Coronary artery (tissue), 2 donors: ENCODE measurements at regions not wholly inside any gene's neighbourhood (a gene's known extent, or its start where the extent isn't known, plus 50 kb on each side); places are given as distances from the start of the nearest gene placed in this dataset.
"Not testable (repeated sequence)": the region's sequence is repeated elsewhere in the genome, so short reads cannot be mapped to it uniquely, and the experiment has no call there.

Experiments
- DNase-seq: peaks from one replicate; pipeline ENCODE4 v3.0.0-alpha.2; 2017; ENCODE audit warnings: low spot score
- H3K27ac ChIP-seq, 2 donors: fragments of 200-600 bp; sonication (generic); one replicate each; pipeline ENCODE4 v1.5.1; 2016 to 2019
- H3K4me3 ChIP-seq: fragments of 200-600 bp; sonication (generic); 2 replicates; pipeline ENCODE4 v1.5.1; 2016; ENCODE audit warnings: mild to moderate bottlenecking, moderate library complexity
- CTCF ChIP-seq: fragments of 200-600 bp; sonication (generic); IDR thresholded peaks from one replicate; pipeline ENCODE4 v1.5.1; 2019; ENCODE audit warnings: antibody characterized with exemption

DNA sequence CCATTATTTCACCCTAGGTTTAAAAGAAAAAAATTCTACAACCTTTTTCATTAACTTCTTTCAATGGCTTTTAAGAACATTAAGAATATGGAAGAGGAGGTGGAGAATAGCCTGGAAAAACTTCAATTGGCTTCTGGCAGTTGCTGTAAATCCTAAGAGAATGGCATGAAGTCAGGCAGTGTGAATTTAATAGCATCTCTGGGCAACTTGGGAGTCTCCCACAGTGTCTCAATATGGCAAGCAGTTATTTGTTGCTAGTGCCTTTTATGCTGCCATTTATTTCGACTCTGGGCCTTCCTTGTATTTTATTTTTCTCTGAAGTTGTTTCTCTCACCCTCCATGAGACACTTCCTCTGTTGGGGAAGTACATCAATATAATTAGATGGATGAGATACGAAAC is 322.1 kb downstream of the CBLL2 start:
- no peak for TF ChIP-seq CTCF
- Histone ChIP-seq H3K27ac (no peak overlapping the region), H3K4me3 (no peak overlapping the region)
- DNase-seq: no peak

- no peak for DNase-seq
- Histone ChIP-seq H3K27ac (no peak overlapping the region), H3K4me3 (no peak overlapping the region)
- TF ChIP-seq CTCF: no peak
Observed at GRCh38 chrX:22603060-22603459, 330.3 kb downstream of the CBLL2 start.

- not testable (repeated sequence) for H3K27ac ChIP-seq, DNase-seq, H3K4me3 ChIP-seq
Observed at GRCh38 chrX:22609452-22609851, 336.7 kb downstream of the CBLL2 start.

GRCh38 chrX:22616867-22617266 is 344.2 kb downstream of the CBLL2 start:
- no peak overlapping the region for H3K4me3 ChIP-seq
- DNase-seq: no peak
- no peak overlapping the region for H3K27ac ChIP-seq
- no peak for TF ChIP-seq CTCF

DNA sequence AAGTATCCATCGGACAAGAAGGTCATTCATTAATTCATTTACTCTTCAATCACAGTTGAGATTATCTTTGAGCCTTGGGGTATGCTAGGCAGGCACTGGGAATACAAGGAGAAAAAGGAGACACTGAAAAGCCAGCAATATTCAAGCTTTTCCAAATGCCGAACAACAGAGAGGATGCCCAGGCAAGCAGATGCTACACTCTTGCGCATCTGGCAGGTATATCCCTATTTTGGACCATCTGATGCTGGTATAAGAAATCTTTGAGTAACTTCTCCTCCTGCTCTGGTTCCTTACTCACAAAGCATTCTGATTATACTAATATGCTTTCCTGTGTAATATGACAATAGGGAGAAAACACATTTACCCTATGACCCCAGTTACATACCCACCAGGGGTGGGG is 354.9 kb downstream of the CBLL2 start:
- Histone ChIP-seq H3K27ac (no peak overlapping the region), H3K4me3 (no peak overlapping the region)
- no peak for DNase-seq
- no peak for TF ChIP-seq CTCF

- Histone ChIP-seq H3K27ac (no peak overlapping the region), H3K4me3 (no peak overlapping the region)
- TF ChIP-seq CTCF: no peak
- DNase-seq: no peak
Observed at GRCh38 chrX:22628275-22628674, 355.6 kb downstream of the CBLL2 start.

DNA sequence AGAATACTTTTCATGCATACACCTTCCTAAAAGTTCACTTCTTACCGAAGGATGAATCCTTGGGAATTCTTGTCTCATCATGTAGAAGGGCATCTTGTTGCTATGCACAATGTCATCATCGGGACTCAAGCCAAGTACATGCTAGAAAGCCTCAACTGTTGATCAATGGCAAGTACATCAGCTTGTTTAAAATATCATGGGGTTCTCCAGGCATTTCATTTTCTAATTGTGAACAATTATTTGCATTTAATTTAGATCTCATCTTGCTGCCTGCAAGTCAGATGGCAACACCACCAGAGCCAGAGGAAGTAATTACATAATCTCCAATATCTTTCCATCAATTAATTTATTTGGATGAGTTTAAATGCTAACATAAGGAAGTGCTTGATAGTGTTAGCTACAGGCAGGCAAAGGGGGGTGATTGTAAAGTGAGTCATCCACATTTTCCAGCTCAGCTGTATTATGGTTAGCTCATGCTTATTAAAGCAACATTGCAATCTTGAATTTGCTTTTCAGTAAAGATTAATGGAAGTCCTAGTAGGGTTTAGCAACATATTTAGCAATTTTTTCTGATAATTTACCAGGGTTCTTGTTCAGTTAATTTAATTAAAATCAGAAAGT is 356.5 kb downstream of the CBLL2 start:
- H3K4me3 ChIP-seq: no peak overlapping the region
- DNase-seq: no peak
- no peak for TF ChIP-seq CTCF
- H3K27ac ChIP-seq: no peak overlapping the region

DNA sequence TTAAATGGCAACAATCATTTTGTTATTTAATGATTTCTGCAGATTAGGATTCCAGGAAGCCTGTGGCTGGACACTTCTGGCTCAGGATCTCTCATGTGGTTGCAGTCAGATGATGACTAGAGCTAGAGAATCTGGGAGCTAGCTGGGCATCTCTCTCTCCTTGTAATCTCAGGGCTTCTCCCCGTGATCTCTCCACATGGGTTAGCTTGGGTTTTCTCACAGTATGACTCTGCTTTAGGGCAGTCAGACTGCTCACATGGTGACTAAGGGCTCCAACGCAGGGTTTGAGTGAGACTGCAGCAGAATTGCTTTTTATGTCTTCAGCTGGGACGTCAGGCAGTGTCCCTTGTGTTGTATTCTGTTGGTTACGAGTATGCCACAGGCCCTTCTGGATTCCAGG is 361.4 kb downstream of the CBLL2 start:
- H3K27ac ChIP-seq: no peak overlapping the region
- H3K4me3 ChIP-seq: no peak overlapping the region
- TF ChIP-seq CTCF: no peak
- DNase-seq: no peak
